H9 (cell line): ENCODE measurements at regions not wholly inside any gene's neighbourhood (a gene's known extent, or its start where the extent isn't known, plus 50 kb on each side); places are given as distances from the start of the nearest gene placed in this dataset.

Experiments used
- DNase-seq: peaks from one replicate; pipeline ENCODE4 v3.0.0-alpha.2; 2017
- H2AFZ ChIP-seq: one replicate; pipeline ENCODE4 v1.6.1; 2013; ENCODE audit warnings: mild to moderate bottlenecking, low read length, control low read depth, moderate library complexity
- H2AK5ac ChIP-seq: 2 replicates; pipeline ENCODE4 v1.6.1; 2013; ENCODE audit warnings: low read length, control low read depth, mixed read lengths; ENCODE audit not compliant: insufficient read length
- H2BK120ac ChIP-seq: one replicate; pipeline ENCODE4 v1.6.1; 2013; ENCODE audit warnings: low read depth, mild to moderate bottlenecking, low read length, control low read depth, inconsistent platforms; ENCODE audit not compliant: poor library complexity, severe bottlenecking
- H2BK12ac ChIP-seq: 2 replicates; pipeline ENCODE4 v1.6.1; 2013; ENCODE audit warnings: low read length, control low read depth, mixed read lengths, low read depth; ENCODE audit not compliant: insufficient read length
- H2BK15ac ChIP-seq: 2 replicates; pipeline ENCODE4 v1.6.1; 2013; ENCODE audit warnings: low read depth, low read length, control low read depth
- H2BK20ac ChIP-seq: one replicate; pipeline ENCODE4 v1.6.1; 2013; ENCODE audit warnings: low read depth, mild to moderate bottlenecking, low read length, control low read depth, inconsistent platforms; ENCODE audit not compliant: poor library complexity, severe bottlenecking
- H2BK5ac ChIP-seq: 2 replicates; pipeline ENCODE4 v1.6.1; 2013; ENCODE audit warnings: low read length, control low read depth, mixed read lengths; ENCODE audit not compliant: insufficient read length
- H3K14ac ChIP-seq: 2 replicates; pipeline ENCODE4 v1.6.1; 2013; ENCODE audit warnings: low read length, control low read depth; ENCODE audit not compliant: insufficient read depth
- H3K18ac ChIP-seq: 2 replicates; pipeline ENCODE4 v1.6.1; 2013; ENCODE audit warnings: low read depth, mild to moderate bottlenecking, mixed read lengths, low read length, control low read depth; ENCODE audit not compliant: insufficient read length
- H3K23ac ChIP-seq: 2 replicates; pipeline ENCODE4 v1.6.1; 2013; ENCODE audit warnings: low read length, control low read depth, mixed read lengths, low read depth; ENCODE audit not compliant: insufficient read length
- H3K23me2 ChIP-seq: 2 replicates; pipeline ENCODE4 v1.6.1; 2013; ENCODE audit warnings: low read depth, mild to moderate bottlenecking, mixed read lengths, low read length, control low read depth; ENCODE audit not compliant: insufficient read length, poor library complexity, severe bottlenecking
- H3K27ac ChIP-seq: 2 replicates; pipeline ENCODE4 v1.5.1; 2013; ENCODE audit warnings: low read length, control low read depth, mixed read lengths, low read depth; ENCODE audit not compliant: insufficient read length
- H3K27me3 ChIP-seq: 2 replicates; pipeline ENCODE4 v1.6.1; 2013; ENCODE audit warnings: low read length, control low read depth, inconsistent platforms; ENCODE audit not compliant: insufficient read depth
- H3K4ac ChIP-seq: 2 replicates; pipeline ENCODE4 v1.6.1; 2013; ENCODE audit warnings: low read depth, mild to moderate bottlenecking, control low read depth, inconsistent platforms, low read length, moderate library complexity
- H3K4me1 ChIP-seq: 2 replicates; pipeline ENCODE4 v1.6.1; 2013; ENCODE audit warnings: low read length, control low read depth, inconsistent platforms; ENCODE audit not compliant: insufficient read depth
- H3K4me2 ChIP-seq: 2 replicates; pipeline ENCODE4 v1.6.1; 2013; ENCODE audit warnings: low read length, control low read depth, mixed read lengths; ENCODE audit not compliant: insufficient read length, insufficient read depth
- H3K56ac ChIP-seq: 2 replicates; pipeline ENCODE4 v1.6.1; 2013; ENCODE audit warnings: low read depth, mild to moderate bottlenecking, mixed read lengths, low read length, control low read depth; ENCODE audit not compliant: insufficient read length
- H3K79me1 ChIP-seq: 2 replicates; pipeline ENCODE4 v1.6.1; 2013; ENCODE audit warnings: low read depth, mild to moderate bottlenecking, moderate library complexity, low read length, control low read depth, inconsistent platforms; ENCODE audit not compliant: insufficient read depth, poor library complexity, severe bottlenecking
- H3K79me2 ChIP-seq: 2 replicates; pipeline ENCODE4 v1.6.1; 2013; ENCODE audit warnings: low read length, control low read depth, inconsistent platforms; ENCODE audit not compliant: insufficient read depth
- H3K9ac ChIP-seq: 2 replicates; pipeline ENCODE4 v1.6.1; 2013; ENCODE audit warnings: low read length, control low read depth, mixed read lengths; ENCODE audit not compliant: insufficient read length; ENCODE audit errors: extremely low read depth
- H3K9me3 ChIP-seq: one replicate; pipeline ENCODE4 v1.6.1; 2013; ENCODE audit warnings: low read depth, low read length, inconsistent platforms; ENCODE audit not compliant: control insufficient read depth
- H3T11ph ChIP-seq: one replicate; pipeline ENCODE4 v1.6.1; 2013; ENCODE audit warnings: mild to moderate bottlenecking, low read length, control low read depth, inconsistent platforms
- H4K20me1 ChIP-seq: one replicate; pipeline ENCODE4 v1.6.1; 2013; ENCODE audit not compliant: control insufficient read depth, insufficient read length, insufficient read depth
- H4K5ac ChIP-seq: 2 replicates; pipeline ENCODE4 v1.6.1; 2013; ENCODE audit warnings: low read depth, mild to moderate bottlenecking, mixed read lengths, low read length, control low read depth; ENCODE audit not compliant: insufficient read length
- H4K8ac ChIP-seq: replicated peaks from 2 replicates; pipeline ENCODE4 v1.6.1; 2013; ENCODE audit warnings: low read length, control low read depth, mixed read lengths, low read depth; ENCODE audit not compliant: insufficient read length
- H4K91ac ChIP-seq: 2 replicates; pipeline ENCODE4 v1.6.1; 2013; ENCODE audit warnings: low read depth, mild to moderate bottlenecking, moderate library complexity, mixed read lengths, low read length, control low read depth; ENCODE audit not compliant: insufficient read length
- H3K27ac Mint-ChIP-seq, 3 experiments: 2 replicates in 2 of 3; 3 replicates in 1 of 3; pipeline ENCODE4 v1.8.0; 2020 to 2021; ENCODE audit warnings: mixed read lengths in 3 of 3, mild to moderate bottlenecking in 1 of 3, moderate library complexity in 1 of 3
- H3K27me3 Mint-ChIP-seq: 2 replicates; pipeline ENCODE4 v1.8.0; 2021; ENCODE audit warnings: low read depth, mild to moderate bottlenecking, moderate library complexity, mixed read lengths
- H3K36me3 Mint-ChIP-seq, 3 experiments: 2 replicates in 2 of 3; 3 replicates in 1 of 3; pipeline ENCODE4 v1.8.0; 2020 to 2021; ENCODE audit warnings: low read depth in 3 of 3, mixed read lengths in 3 of 3; ENCODE audit not compliant: insufficient read depth in 1 of 3
- H3K4me1 Mint-ChIP-seq, 2 experiments: 2 replicates each; pipeline ENCODE4 v1.8.0; 2020; ENCODE audit warnings: mixed read lengths in 2 of 2
- H3K4me3 Mint-ChIP-seq, 2 experiments: 2 replicates in 1 of 2; 3 replicates in 1 of 2; pipeline ENCODE4 v1.8.0; 2020 to 2021; ENCODE audit warnings: mild to moderate bottlenecking in 2 of 2, mixed read lengths in 2 of 2, moderate library complexity in 1 of 2
- H3K9me3 Mint-ChIP-seq, 2 experiments: 2 replicates in 1 of 2; 3 replicates in 1 of 2; pipeline ENCODE4 v1.8.0; 2020; ENCODE audit warnings: mild to moderate bottlenecking in 2 of 2, mixed read lengths in 2 of 2, moderate library complexity in 1 of 2
- CTCF ChIP-seq: fragments of 200-600 bp; sonication (generic); conservative IDR thresholded peaks from 3 replicates; pipeline ENCODE4 v1.8.0; 2021; ENCODE audit warnings: antibody characterized with exemption, mild to moderate bottlenecking
- WGBS: extraction: QIAGEN DNeasy Blood & Tissue Kit; methylation state at CpG from one replicate; pipeline ENCODE4 v1.1.7; 2013; ENCODE audit warnings: missing lambda C conversion rate, low lambda C conversion rate, mixed read lengths; ENCODE audit not compliant: insufficient read length; ENCODE audit errors: extremely low coverage; 5-methylcytosine and 5-hydroxymethylcytosine counted together

GRCh38 chr10:56104487-56104886 lies 256.6 kb downstream of the ZWINT start:
- WGBS: no CpG with 5 or more reads among the region's 3 CpGs
- no peaks in the 10 kb centered on the region for H3K9me3 Mint-ChIP-seq

More at GRCh38 chr10:56104487-56104886, 256.6 kb downstream of the ZWINT start:
- no peaks in the 10 kb centered on the region for H3K9me3 ChIP-seq
- H3K79me2 ChIP-seq: no peaks in the 10 kb centered on the region
- H3K56ac ChIP-seq: no peak overlapping the region
- H3K4me2 ChIP-seq: no peak overlapping the region
- no peak overlapping the region for H2BK12ac ChIP-seq
- H4K91ac ChIP-seq: no peak overlapping the region
- no peak overlapping the region for H3T11ph ChIP-seq
- no peaks in the 10 kb centered on the region for H4K20me1 ChIP-seq
- no peak overlapping the region for H3K4ac ChIP-seq
- no peaks in the 10 kb centered on the region for H3K27me3 ChIP-seq
- TF ChIP-seq CTCF: no peak
- Mint-ChIP-seq H3K4me1 (no peaks in the 10 kb centered on the region), H3K27me3 (no peaks in the 10 kb centered on the region; the same call in 1 of the 2 replicates), H3K36me3 (no peaks in the 10 kb centered on the region; a peak in 1 of 7 replicates), H3K27ac (no peak overlapping the region), H3K4me3 (no peak overlapping the region)
- H3K18ac ChIP-seq: no peak overlapping the region
- H2AK5ac ChIP-seq: no peak overlapping the region
- DNase-seq: no peak
- no peak overlapping the region for H3K9ac ChIP-seq
- H4K8ac ChIP-seq: no peak overlapping the region
- no peak overlapping the region for H3K14ac ChIP-seq
- no peak overlapping the region for H3K27ac ChIP-seq
- H2AFZ ChIP-seq: no peak overlapping the region
- H2BK15ac ChIP-seq: no peak overlapping the region
- no peak overlapping the region for H2BK20ac ChIP-seq
- no peak overlapping the region for H3K23ac ChIP-seq
- H2BK120ac ChIP-seq: no peak overlapping the region
- no peaks in the 10 kb centered on the region for H3K23me2 ChIP-seq
- H4K5ac ChIP-seq: no peak overlapping the region
- no peaks in the 10 kb centered on the region for H3K4me1 ChIP-seq
- H2BK5ac ChIP-seq: no peak overlapping the region
- no peaks in the 10 kb centered on the region for H3K79me1 ChIP-seq
